ENCODE measurements at regions not wholly inside any gene's neighbourhood (a gene's known extent, or its start where the extent isn't known, plus 50 kb on each side); places are given as distances from the start of the nearest gene placed in this dataset.

DNA sequence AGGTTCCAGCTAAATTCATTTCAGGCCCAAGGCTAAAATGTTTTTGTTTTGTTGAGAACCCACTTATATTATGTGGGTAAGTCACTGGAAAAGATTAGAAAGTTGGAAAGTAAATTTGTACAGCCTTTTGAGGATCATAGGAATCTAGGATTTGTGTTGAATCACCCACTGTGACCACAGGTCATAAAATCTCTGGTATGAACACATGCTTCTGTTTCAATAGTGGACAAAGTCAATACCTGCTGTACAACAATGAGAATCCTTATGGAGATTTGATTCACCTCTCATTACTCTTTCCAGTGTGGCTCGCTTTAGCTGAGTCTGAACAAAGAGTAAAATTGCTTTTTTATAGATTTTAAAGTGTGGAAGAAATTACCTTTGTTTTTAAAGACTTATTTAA lies 369.5 kb downstream of the TMEM167A start:
- no peak for TF ChIP-seq EZH2phosphoT487 (IDR thresholded peaks at IDR 0.05; ENCODE audit: borderline replicate concordance, low read depth, low read length)
- TF ChIP-seq, protein P1, sequence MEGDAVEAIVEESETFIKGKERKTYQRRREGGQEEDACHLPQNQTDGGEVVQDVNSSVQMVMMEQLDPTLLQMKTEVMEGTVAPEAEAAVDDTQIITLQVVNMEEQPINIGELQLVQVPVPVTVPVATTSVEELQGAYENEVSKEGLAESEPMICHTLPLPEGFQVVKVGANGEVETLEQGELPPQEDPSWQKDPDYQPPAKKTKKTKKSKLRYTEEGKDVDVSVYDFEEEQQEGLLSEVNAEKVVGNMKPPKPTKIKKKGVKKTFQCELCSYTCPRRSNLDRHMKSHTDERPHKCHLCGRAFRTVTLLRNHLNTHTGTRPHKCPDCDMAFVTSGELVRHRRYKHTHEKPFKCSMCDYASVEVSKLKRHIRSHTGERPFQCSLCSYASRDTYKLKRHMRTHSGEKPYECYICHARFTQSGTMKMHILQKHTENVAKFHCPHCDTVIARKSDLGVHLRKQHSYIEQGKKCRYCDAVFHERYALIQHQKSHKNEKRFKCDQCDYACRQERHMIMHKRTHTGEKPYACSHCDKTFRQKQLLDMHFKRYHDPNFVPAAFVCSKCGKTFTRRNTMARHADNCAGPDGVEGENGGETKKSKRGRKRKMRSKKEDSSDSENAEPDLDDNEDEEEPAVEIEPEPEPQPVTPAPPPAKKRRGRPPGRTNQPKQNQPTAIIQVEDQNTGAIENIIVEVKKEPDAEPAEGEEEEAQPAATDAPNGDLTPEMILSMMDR (conservative IDR thresholded peaks at IDR 0.05; ENCODE audit: low read length): no peak
